ENCODE measurements at regions not wholly inside any gene's neighbourhood (a gene's known extent, or its start where the extent isn't known, plus 50 kb on each side); places are given as distances from the start of the nearest gene placed in this dataset.

DNA sequence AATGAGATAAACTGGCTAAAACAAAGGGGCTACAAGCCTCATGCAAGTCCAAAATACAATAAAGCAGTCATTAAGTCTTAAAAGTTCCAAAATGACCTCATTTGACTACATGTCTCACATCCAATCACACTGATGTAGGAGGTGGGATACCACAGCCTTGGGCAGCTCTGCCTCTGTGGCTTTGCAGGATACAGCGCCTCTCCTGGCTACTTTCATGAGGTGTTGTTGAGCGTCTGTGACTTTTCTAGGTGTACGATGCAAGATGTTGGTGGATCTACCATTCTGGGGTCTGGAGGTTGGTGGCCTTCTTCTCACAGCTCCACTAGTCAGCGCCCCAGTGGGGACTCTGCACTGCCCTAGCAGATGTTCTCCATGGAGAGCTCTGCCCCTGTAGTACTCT is 944.9 kb downstream of the TECRL start:
- DNase-seq (ENCODE audit: low read depth), result no peak

DNA sequence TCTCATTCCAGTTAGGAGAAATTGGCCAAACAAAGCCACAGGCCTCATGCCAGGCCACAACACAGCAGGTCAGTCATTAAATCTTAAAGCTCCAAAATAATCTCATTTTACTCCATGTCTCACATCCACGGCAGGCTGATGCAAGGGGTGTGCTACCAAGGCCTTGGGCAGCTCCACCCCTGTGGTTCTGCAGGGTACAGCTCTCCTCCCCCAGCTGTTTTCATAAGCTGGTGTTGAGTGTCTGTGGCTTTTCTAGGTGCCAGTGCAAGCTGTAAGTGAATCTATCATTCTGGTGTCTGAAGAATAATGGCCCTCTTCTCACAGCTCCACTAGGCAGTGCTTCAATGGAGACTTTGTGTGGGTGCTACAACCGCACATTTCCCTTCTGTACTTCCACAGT is 949.2 kb downstream of the TECRL start:
- no peak for DNase-seq (ENCODE audit: low read depth)

DNA sequence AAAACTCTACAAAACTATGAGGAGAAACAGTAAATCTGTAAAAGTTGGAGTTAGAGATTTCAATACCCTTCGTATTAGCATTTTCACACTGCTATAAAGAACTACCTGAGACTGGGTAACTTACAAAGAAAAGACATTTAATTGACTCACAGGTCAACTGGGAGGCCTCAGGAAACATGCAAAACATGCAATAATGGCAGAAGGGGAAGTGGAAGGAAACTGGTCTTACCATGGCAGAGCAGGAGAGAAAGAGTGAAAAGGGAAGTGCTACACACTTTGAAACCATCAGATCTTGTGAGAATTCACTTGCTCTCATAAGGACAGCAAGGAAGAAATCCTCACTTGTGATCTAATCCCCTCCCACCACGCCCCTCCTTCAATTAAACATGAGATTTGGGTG is 949.9 kb downstream of the TECRL start:
- no peak for DNase-seq (ENCODE audit: low read depth)

DNA sequence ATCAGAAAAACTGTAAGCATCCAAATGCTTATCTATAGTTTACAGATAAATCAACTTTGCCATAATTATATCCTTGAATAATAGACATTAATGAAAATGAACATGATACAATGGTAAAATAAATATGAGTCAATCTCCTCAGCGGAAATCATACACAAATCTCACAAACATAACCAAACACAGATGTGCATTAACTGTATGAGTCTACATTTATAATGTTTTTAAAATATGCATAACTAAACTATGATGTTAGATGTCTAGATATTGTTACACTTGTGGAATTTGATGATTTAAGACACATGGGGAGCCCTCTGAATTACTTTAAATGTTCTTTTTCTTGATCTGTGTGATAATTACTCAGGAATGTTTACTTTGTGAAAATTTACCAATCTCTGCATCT is 951.2 kb downstream of the TECRL start:
- no peak for DNase-seq (ENCODE audit: low read depth)

DNA sequence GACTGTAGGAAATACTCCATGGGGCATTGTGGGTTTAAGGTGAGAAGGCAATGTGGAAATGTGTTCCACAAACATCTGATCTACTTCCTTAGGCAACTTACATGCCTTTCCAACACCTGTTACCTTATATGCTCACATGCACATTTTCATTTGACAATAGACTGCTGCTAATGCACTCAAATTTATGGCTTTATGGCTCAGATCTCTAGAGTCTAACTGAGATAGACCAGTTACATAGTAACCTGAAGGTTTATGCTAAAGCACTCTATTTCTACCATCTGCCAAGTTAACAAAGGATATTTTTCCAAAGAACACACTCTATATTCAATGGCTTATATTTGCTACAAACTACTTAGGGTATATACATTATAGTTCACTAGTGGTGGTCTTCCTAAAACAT is 969.0 kb downstream of the TECRL start:
- DNase-seq (ENCODE audit: low read depth), result no peak

DNA sequence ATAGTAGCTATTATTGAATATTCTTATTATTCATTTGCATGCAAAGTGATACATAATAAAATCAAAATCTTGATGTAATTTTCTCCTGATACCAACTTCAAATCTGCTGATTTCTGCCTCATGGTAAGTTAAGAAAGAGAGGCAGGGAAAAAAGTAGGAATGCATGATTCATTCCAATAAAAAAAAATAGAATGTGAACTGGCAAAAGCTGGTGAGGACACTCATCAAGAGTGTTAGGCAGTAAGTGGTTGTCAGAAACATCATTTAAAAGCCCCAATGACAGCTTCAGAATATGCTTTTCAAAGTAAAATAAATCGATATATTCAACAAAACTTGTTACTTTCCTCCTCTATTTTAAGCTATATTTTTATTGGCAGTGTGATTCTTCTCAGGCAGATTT is 979.1 kb downstream of the TECRL start:
- DNase-seq (ENCODE audit: low read depth), result no peak

DNA sequence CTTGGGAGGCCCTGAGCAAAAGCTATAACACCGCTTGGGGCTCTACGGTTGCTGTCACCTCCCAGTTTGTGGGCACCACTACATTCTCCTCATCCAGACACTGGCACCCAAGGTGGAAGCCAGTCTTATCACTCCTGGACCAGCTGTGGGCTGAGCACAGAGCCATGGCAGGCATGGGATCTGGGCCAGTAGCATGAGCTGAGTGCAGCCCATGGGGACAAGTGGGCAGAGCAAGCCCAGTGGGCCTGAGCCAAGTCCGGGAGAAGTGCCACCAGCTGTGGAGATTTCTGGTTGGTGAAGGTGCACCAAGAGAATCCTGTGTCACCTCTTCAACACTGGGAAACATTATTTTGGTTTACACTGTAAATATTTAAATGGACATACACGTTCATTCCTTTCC is 1013.0 kb downstream of the TECRL start:
- no peak for DNase-seq (ENCODE audit: low read depth)

DNA sequence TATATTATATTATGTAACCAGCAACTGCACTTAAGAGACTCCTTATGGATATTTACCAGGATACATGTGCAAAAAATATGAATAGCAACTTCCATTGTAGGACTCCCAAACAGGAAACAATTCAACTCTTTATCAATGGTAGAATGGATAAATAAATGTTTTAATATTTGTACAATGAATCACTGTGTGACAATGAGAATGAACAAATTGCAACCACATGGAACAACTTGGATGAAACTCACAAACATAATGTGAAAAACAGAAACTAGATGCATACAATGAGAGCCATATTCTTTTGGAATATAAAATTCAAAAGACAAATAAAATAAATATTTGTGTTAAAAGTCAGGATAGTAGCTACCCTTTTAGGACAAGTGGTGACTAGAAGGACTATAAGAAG is 1015.7 kb downstream of the TECRL start:
- no peak for DNase-seq (ENCODE audit: low read depth)

DNA sequence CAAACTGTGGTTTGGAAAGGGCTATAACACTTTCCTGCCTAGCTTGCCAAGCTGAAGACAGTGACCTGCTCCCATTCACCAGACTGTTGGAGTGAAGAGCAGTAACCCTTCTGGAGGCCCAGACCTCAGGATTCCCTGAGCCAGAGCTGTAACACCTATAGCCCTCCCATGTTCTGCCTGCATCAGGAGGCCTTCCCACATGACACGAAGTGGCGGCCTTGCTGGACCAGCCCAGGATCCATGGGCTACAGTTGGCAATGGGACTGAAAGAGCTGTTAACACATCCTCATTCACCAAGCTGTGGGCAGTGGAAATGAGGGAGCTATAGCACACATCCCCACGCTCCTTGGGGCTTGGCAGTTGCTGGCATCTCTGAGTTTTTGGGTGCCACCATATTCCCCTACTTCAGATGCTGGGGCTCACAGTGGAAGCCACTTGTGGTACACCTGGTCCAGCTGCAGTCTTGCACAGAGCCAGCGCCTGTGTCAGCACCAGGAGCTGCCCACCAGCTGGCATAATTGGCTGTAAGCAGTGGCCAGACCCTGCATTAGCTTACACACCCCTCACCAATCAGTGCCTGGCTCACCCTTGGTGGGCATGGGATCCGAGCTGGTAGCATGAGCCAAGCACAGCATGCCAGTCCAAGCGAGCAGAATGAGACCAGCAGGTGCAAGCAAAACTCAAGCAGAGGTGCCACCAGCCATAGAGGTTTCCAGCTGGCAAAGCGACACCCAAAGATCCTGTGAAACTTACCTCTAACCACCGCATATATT is 1029.3 kb downstream of the TECRL start:
- DNase-seq (ENCODE audit: low read depth), result no peak

DNA sequence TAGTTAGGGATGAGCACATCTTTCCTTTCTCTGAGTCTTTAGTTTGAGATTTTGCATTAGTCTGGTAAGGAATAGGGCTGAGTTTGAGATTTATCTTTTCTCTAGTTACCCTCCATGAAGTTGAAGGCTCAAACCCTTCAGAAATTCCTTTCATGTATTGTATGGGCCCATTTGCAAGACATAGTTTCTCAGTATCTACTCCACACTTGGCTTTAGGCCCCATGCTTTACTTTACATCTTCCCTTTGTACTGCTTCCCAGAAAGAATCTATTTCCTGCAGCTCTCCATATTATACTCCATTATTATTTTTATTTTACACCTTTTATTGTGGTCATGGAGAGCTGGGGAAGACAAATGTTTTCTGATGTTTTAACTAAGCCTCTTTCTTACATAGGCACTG is 1038.2 kb downstream of the TECRL start:
- DNase-seq (ENCODE audit: low read depth), result no peak

DNA sequence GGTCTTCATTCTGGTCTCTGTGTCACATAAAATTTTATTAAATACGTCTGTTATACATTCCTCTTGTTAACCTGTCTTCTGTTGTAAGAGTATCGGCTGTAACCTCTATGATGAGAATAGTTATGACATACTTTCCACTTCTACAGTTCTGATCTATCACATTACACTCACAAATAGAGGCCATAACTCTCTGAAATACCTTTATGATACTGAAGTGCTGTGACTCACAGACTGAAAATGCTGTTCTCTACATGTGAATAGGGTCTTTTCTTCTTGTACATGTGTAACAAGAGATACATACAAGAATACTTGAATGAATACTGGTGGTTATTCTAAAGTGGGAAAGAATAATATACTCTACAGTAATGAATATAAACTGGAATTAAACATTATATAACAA is 1047.6 kb downstream of the TECRL start:
- DNase-seq (ENCODE audit: low read depth), result no peak

DNA sequence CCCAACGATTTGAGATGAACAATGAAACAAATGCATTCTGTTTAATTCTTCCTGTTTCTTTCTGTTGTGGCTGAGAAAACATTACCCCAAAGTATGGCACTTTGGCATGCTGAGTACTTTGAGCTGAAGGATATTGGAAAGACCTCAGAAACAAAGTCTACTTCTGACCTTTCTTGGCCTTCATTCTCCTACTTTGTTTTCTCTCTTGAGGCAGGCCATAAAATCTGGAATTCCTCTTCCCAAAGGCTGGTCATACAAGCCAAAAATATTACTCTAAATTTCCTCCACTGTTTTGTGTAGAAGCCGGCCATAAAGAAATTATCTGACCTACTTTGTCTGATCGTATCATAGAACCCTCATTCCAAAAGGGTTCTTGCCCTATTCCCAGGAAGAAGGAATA is 1048.2 kb downstream of the TECRL start:
- DNase-seq (ENCODE audit: low read depth), result no peak

DNA sequence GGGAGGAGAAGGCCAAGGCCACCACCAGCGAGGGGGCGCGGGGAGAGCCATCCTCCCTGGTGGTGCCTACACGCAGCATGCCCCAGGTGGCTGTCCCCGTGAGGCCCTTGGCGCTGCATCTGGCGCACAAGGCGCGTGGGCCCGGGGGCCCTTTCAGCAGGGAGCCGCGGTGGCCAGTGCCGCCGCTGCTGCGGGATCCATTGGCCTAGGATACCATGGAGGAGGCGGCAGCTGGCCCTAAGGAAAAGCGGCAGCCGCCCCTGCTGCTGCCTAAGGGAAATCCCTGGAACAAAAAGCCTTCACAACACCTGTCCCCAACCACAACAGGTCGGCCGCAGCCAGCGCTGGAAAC is 1059.6 kb downstream of the TECRL start:
- DNase-seq (ENCODE audit: low read depth), result no peak

DNA sequence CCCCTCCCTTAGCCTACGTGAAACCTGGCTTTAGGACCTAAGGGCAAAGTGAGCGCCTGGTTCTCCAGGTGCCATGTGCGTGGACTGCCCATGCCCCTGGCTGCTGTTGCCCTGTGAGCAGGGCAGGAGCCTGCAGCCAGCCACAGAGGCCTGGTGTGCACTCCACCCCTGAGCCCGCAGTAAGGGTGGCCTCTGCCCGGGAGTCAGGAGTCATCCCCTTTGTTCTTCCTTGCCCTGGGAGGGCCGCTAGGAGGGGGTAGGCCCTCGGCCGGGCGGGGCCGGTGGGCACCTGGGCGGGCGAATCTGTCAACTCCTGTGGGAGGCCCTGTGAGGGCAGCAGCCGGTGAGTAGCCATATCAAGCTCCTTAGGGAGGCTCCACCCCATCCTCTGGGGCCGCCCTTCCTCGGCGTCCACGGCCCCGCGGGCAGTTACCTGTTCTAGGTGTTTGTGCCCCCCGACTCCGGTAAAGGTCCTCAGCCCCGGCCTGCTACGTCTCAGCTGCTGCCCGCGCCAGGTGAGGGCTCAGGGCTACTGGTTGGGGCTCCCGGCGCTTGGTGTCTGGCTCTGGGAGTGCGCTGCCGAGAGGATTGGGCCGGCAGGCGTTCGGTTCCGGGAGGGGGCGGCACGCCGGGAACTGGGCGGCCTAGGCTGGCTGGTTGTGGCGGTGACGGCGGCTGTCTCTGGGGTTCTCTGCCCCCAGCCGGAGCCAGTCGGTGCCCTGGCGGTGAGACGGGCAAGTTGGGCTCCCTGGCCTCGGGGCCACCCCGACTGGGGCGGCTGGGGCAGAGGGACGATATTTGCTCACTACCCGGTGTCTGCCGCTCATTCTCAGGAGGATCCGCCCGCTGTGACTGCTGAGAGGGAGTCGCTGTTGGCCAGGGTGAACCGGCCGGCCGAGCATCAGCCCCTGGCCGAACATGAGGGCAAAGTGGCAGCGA is 1060.2 kb downstream of the TECRL start:
- no peak for DNase-seq (ENCODE audit: low read depth)

DNA sequence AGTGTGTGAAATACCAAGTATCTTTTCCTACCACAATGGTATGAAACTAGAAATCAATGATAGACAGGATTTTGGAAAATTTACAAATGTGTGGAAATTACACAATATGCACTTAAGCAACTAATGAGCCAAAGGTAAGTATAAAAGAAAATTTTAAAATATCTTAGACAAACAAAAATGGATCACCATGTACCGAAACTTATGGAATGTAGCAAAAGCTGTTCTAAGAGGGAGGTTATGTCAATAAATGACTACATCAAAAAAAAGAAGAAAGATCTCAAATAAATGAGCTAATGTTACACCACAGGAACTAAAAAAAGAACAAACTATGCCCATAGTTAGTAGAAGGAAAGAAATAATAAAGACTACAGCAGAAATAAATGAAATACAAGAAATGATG is 1084.1 kb downstream of the TECRL start:
- no peak for DNase-seq (ENCODE audit: low read depth)

DNA sequence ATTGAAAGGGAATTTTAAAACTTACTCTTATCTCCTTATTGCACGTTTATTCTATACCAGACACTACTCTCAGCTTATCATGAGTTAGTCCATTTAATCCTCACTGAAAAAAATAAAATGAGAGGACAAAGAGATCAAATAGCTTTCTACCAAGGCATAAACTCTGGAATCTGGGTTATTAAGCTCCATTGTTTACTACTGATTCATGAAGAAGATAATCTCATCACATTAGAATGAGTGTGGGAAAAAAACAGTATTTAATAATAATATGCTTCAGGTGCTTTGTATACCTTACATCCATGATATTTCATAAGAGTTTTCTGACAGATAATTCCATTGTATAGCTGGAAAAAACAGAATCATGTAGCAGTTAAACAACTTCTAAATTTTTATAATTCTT is 1092.6 kb downstream of the TECRL start:
- DNase-seq (ENCODE audit: low read depth), result no peak

DNA sequence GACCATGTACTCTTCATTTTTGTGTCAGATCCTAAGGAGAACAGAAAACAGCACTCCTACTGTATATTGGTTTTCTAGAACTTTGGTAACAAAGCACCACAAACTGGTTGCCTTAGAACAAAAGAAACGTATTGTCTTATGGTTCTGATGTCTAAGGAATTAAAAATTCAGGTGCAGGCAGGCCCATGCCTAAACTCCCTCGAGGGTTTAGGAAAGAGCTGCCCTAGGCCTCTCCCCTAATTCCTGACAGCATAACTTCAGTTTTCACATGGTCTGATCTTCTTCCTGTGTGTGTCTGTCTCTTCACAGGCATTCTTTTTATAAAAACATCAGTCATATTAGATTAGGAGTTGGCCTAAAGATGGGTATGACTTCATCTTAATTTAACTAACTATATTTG is 1093.6 kb downstream of the TECRL start:
- no peak for DNase-seq (ENCODE audit: low read depth)

DNA sequence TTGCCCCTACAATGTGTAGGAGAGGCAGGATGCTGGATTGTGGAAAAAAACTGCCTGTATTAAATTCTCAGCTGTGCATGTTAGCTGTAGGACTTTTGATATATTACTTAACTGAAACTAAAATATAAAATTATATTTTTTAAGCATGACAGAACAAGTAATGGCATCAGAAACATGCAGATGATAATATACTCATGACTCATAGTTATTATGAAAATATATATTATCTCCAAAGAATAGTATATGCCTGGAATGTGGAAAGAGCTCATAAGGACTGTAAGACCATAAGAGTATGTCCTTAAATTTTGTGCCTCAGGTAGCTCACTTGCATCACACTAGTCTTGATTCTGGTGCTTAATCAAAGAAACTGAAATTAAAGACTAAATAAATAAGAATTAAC is 1100.6 kb downstream of the TECRL start:
- DNase-seq (ENCODE audit: low read depth), result no peak

DNA sequence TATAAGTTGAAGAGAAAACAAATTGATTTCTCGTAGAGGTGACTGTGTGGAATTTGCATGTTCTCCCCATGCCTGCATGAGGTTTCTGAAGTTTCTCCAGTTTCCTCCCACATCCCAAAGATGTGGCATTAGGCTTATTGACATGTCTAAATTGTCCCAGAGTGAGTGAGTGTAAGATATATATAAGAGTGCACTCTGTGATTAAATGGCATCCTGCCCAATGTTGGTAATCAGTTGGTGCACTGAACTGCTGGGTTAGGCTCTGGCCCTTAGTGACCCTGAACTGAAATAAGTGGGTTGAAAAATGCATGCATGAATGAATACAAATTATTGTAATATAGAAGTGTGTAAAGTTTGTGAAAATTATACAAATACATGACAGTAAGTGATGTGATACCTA is 1106.5 kb downstream of the TECRL start:
- DNase-seq (ENCODE audit: low read depth), result no peak

DNA sequence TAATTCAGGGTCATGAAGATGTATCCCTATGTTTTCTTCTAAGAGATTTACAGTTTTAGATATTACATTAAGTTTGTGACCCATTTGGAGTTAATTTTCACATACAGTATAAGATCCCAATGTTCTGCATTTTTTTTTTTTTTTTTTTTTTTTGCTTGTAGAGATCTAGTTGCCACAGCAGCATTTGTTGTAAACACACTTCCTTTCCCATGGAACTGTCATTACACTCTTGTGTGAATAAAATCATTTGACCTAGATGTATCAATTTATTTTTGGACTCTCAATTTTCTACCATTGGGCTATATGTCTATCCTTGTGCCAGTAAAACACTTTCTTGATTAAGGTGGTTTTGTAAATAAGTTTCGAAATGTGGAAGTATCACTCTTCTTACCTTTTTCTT is 1107.2 kb downstream of the TECRL start:
- no peak for DNase-seq (ENCODE audit: low read depth)

DNA sequence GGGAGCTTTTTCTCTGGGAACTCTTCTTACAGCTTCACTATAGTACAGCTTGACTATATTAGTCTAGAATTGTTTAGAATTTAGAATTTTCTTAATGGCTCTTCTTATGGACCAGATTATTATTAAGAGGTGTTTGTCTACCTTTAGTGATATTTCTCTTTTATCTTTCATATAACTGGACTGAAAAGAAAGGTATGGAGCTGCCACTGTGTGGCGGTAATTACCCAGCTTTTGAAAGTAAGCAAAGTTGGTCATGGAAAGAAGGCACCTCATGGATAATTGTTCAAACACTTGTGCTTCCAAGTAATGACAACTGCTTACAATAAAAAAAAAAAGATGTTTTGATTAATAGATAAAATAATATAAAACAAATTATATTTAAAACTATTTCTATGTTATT is 1112.5 kb downstream of the TECRL start:
- DNase-seq (ENCODE audit: low read depth), result no peak

DNA sequence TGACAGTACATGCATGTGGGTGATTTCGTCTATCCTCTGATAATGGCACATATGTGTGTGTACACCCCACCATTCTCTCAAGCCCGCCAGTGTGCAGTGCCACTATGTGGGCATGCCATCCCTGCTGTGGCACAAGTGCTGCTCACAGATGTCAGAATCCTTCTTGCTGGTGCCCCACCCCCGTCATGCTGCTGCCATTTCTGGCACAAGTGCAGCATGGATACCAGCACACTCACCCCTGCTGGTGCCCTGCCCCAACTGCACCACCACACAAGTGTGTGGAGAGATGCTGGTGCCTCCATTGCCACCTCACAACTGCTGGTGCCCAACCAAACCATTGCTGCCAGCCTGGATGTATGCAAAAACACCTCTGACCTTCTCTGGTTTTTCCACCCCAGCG is 1133.8 kb downstream of the TECRL start:
- DNase-seq (ENCODE audit: low read depth), result no peak

DNA sequence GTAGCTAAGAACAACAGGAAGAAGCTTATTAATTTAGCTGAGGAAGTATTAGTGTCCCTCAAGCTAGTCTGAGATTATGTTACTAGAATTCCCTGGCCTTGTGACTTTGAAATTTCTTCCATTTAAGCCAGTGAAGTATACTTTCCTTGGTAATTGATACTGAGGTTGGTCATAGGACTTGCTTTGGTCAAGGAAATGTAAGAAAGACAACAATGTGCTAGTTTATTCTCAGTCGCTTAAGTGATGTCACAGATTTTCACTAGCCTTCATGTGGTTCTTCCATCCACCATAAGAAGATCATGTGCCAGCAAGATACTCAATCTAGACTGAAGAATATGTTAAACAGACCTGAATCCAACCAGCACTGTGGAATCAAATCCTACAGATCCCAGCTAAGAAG is 1140.1 kb downstream of the TECRL start:
- DNase-seq (ENCODE audit: low read depth), result no peak

DNA sequence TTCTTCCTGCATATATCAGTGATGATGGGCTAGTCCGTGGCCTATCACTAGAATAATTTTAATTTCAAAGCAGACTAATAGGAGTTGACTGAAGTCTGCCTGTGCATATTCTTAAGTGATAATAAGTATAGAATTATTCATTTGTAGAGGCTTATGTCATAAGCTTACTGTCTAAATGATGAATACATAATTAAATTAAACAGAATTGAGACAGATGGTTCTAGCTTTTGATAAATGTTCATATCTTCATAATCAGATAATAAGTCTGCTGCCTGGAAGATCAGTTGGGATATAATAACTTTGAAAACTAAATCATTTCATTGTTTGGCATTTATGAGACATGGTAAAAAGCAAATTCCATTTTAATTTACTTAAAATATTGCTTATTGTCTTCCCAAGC is 1175.6 kb downstream of the TECRL start:
- DNase-seq (ENCODE audit: low read depth), result no peak
